22Rv1 (cell line): ENCODE measurements at regions not wholly inside any gene's neighbourhood (a gene's known extent, or its start where the extent isn't known, plus 50 kb on each side); places are given as distances from the start of the nearest gene placed in this dataset.

ENCODE experiments used
- CTCF ChIP-seq: fragments of 450-650 bp; IDR thresholded peaks from 2 replicates; pipeline ENCODE4 v1.5.1; 2017; ENCODE audit warnings: mild to moderate bottlenecking
- ZFX ChIP-seq: fragments of 450-650 bp; IDR thresholded peaks from 2 replicates; pipeline ENCODE4 v1.6.1; 2017; ENCODE audit warnings: antibody characterized with exemption, borderline replicate concordance

GRCh38 chr2:10192392-10193015 lies 70.0 kb downstream of the RRM2 start:
- no peak for TF ChIP-seq CTCF
- no peak for TF ChIP-seq ZFX
